Cerebellar nuclear complex (tissue), 1 donor: ENCODE measurements at regions not wholly inside any gene's neighbourhood (a gene's known extent, or its start where the extent isn't known, plus 50 kb on each side); places are given as distances from the start of the nearest gene placed in this dataset.
"Not testable (repeated sequence)": the region's sequence is repeated elsewhere in the genome, so short reads cannot be mapped to it uniquely, and the experiment has no call there.

ENCODE experiments used
- DNase-seq, 2 experiments: peaks; one replicate each; lab custom pipeline; 2025; lab: John Stamatoyannopoulos, UW

DNA sequence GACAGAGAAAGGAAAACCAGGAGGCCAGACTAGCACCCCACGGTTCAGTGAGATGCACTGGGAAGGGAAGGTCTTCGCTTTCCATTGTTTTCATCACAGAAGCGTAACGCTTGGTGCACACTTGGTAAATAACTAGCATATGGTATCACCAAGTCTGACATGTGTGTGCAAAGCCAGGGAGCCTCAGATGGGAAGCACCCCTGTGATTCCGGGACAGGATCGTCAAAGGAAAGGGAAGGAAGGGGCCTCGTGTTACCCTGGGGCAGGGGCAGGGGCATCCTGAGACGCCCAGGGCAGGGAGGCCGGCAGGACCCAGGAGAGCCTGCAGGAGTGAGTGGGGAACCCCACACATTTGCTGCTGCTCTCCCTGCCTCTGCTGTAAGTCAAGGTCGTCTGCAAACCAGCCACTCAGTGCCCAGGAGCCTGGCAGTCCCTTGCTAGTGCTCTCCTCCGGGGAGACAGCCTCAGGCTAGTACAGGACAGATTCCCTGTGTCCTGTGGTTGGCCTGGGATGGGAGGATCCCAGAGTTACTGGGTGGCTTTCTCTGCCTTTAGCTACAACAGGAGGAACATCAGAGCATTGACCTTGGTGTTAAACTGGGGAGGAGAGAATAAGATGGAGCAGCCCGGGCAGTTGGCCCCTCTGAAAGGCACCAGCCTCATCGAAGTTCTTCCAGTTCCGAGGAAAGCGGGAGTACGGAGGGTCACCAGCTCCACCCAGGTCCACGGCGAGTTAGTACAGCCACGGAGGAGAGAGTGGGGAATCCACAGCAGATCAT is 192.5 kb downstream of the NDUFA10 start:
- DNase-seq = no peak

DNA sequence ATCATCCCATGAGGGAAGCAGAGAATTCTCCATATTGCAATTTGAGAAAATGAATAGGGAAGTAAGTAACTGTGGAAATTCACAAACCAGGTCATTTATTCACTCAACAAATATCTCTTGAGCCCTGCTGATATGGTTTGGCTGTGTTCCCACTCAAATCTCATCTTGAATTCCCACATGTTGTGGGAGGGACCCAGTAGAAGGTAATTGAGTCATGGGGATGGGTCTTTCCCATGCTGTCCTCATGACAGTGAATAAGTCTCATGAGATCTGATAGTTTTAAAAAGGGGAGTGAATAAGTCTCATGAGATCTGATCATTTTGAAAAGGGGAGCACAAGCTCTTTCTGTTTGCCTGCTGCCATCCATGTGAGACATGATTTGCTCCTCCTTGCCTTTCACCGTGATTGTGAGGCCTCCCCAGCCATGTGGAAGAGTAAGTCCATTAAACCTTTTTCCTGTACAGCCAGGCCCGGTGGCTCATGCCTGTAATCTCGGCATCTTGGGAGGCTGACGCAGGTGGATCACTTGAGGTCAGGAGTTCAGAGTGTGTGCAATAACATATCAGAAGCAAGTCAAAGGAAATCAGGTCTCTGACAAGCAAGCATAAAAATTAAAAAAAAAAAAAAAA is 193.2 kb downstream of the NDUFA10 start:
- no peak for DNase-seq

DNA sequence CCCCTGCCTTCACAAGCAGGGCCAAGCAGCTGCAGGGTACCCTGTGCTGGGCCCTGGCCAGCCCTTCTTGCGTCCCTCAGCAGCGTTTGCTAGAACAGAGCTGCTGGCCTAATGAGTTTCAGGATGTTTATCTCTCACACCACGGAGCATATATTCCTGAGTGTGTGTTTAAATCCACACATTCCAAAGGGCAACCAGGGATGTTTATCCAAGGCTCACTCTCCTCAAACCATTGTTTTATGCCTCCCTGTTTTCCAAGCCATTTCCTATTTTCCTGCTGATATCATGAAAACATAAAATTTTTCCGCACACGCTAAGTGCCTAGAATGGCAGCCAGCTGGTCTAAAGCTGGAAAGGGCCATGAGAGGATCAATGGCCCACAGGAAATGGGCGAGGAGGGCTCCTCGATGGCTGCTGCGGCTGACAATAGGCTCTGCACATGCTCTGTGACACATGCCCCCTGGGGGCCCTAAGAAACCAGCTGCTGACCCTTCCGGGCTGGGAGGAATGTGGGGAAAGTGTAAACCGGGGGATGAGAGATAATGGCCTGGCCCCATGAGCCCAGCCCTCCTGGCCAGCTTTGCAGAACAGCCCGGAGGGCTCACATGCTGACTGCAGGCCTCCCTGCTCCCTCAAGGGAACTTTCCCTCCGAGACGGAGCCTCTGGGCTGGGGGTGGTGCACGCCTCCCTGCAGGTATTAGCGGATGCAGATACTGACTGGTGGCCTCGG is 194.0 kb downstream of the NDUFA10 start:
- no peak for DNase-seq

DNA sequence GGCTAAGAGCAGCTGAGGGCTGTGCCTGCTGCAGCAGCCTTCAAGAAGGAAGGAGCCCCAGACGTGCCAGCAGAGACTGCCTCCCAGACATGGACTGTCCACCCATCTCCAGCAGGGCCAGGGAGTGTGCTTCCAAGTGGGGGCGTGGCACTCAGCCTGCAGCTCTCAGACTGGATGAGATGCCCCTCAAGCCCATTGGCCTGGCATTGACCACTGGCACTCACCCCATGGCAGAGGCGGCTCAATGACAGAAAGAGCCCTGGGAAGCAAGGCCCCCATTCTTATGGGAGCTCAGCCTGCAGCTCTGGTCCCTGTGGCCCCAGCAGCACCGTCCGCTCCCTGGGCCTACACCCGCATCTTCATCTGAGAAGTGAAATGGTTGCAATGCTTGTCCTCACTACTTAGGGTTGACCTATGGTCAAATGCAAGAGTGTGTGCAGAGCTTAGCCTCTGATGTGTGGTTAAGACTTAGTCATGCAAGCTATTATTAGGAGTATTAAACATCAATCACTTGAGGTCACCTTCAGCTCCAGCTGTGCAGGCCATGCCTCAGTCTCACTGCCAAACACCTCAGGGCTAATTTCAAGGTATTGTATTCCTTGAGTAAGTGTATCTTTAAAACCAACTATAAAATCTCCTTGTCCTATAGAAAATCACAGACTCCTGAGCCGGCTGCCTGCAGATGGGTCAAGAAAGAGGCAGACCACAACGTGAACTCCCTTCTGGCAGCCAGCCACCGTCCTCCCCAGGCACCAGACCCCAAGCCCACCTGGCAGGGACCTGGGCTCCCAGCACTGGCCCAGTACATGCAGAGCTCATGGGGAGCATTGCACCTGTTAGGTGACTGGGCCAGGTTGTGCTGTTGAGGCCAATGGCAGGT is 194.8 kb downstream of the NDUFA10 start:
- no peak for DNase-seq

DNA sequence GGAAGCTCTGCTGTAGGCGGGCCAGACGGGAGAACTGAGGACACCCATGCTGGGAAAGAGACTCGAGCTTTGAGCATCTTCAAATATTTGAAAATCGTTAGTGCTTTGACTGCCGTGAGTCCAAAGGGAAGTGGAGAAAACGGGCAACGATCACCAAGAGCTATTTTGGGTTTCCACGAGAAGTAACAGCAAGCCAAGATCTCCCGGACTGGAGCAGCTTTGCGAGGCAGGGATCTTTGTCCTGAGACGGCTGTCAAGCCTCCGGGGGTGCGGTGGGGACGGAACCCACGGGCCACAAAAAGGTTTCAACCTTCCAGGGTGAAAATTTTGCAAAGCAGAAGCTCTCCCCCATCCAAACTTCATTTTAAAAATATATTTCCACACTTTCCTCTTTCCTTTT is 195.8 kb downstream of the NDUFA10 start:
- DNase-seq = no peak

DNA sequence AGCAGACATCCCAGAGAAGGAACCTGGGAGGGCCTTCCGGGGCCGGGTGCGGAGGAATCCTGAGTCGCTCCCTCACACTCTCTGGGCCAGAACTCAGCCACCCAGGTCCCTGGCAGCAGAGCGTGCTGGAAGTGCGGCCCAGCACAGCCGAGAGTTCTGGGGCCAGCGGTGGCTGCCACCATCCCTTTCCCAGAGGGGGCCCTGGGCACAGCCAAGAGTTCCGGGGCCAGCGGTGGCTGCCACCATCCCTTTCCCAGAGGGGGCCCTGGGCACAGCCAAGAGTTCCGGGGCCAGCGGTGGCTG is 196.2 kb downstream of the NDUFA10 start:
- DNase-seq = not testable (repeated sequence)

DNA sequence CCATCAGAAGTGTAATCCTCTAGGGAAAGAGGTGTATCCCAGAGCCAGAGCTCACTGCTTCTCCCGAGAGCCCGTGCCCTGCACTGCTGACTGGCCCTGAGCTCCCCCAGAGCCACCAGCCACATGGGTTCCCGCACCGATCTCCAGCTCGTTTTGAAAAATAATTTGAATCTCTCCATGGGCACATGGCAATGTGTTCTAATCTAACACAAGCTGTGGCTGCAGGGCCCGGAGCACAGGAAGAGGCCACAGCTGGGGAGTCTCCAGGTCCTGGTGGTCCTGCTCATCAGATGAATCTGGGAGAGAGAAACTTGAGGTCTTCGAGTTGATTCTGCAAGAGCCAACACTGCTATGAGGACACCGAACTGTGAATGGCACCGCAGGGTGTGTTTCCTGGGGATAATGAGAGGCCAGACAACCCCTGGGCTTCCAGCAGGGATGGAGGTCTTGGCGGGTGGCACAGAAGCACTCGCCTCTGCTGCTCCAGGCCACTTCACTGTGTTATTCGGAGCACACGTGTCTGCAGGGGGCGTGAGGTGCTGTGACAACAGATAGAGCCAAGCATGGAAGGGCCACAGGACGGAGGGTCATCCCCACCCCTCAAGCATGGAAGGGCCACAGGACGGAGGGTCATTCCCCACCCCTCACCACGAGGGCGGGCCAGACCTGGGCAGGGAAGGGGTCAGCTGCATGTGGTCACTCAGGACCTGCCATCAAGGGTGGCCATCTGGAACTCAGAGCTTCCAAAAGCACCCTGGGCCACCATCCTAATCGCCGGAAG is 196.8 kb downstream of the NDUFA10 start:
- DNase-seq = no peak

DNA sequence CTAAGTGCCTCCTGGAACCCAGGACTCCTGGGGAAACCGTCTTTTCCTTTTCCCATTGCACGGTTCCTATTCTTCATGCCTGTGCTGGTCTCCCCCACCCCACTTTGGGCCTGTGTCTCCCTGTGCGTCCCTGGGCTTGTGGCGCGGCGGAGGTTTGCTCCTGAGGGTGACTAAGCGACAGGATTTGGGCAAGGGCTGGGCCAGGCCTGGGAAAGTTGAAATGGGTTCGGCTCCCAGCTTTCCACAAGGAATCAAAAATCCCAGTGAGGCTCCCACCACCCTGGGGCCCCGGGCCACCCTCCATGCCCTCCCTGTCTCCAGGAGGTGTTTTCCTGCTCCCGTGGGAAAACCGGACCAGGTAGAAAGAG is 197.6 kb downstream of the NDUFA10 start:
- no peak for DNase-seq

DNA sequence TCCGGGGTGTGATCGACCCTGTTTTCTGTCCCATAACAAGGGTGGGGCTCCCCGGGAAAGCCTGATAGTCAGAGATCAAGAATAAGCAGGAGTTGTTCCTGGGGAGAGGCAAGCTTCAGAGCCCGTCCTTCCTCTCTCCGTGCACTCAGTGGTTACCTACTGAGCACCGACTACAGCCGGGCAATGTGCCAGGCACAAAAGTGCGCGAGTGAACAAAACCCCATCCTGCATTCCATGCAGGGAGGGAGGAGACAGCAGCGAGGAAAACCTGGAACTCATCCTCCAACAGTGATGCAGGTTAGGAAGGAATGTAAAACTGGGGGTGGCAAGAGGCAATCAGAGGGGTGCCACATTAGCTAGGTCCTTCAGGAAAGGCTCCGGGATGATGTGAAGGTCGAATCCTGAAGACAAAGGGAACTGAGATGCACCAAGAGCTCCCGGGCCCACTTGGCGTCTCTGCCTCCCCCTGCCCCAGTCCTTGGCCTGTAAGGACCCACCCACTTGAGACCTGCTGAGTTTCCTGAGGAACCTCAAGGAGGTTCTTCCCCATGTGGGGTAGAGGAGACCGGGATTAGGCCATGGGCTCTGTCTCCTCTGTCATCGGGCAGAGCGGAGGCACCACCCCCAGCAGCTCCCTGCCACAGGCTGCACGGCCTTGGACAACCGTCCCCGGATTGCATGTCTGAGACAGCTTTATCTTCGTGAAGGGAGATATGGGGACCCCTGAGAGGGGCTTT is 198.2 kb downstream of the NDUFA10 start:
- no peak for DNase-seq

DNA sequence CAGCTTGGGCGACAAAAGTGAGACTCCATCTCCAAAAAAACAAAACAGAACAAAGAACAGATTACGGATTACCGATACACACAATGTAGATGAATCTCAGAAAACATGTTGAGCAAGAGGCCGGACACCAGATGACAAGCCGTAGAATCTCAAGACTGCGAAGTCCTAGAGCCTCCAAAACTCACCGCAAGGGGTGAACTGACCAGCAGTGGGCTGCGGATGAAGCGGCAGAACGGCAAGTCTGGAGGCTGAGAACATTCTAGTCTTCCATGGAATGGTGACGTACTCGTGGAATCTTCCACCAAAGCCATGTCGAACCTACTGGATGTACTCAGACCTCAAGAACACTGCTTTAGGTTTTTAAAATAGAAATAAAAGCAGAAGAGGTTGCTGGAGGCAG is 198.8 kb downstream of the NDUFA10 start:
- DNase-seq = no peak

DNA sequence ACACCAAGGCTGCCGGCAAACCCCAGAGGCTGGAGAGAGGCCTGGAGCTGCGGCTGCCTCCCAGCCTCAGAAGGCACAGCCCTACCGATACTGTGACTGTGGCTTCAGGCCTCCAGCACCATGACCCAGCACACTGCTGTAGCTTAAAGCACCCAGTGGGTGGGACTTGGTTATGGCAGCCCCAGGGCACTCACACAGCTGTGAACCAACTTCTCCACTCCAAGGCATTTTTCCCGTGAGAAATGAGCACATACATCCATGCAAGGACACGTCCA is 199.5 kb downstream of the NDUFA10 start:
- no peak for DNase-seq

DNA sequence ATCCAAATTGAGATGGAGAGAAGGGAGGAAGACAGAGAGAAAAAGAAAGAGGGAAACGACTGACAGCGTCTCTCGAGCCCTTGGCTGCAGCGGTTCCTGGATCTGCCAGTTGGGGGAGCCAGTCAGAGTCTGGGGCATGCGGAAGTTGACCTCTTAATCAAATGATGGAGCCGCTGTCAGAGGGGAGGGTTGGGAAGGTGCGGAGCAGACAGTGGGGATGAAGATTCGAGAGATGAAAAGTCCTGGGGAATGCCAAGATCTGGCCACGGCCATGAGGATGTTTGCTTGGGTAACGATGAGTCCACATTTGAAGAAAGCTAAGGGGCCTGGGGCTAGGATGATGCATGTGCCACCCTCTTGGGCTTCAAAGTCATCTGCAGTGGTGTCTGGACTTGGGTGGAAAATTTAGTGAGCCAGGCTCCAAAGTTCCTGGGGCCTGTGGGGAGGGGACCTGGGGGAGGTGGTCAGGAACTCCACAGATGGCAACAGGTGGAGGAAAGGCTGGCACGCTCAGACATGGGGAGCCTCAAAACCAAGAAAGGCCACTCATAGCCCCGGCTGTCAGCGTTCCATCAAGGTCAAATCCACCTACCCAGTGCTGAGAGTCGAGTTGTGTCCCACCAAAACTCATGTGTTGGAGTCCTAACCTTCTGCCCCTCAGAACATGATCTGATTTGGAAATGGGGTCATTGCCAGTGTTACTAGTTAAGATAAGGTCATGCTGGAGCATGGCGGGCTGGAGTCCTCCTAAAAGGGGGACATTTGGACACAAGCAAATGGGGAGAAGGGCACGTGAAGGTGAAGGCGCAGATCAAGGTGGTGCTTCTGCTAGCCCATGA is 200.1 kb downstream of the NDUFA10 start:
- no peak for DNase-seq

DNA sequence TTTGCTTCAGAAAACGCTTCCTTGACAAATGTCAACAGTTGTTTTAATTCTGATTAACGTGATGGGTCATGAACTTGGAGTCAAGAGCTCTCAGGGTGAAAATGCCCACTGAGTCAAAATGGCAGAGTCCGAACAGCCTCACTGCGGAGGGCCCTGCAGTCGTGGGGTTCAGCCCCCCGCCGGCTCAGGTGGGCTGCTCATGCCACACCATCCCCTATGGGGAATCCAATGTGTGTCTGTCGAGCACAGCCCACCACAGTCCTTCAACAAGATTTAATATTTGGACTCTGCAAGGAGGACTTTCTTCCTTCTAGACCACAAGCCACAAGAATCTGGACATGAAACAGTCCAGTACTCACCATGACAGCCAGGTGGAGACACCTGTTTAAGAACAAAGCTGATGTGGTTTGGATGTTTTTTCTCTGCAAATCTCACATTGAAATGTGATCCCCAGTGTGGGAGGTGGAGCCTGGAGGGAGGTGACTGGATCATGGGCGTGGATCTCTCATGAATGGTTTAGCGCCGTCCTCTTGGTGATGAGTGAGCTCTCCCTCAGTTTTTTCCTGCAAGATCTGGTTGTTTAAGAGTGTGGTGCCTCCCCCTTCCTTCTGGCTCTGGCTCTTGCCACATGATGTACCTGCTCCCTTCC is 201.0 kb downstream of the NDUFA10 start:
- no peak for DNase-seq

DNA sequence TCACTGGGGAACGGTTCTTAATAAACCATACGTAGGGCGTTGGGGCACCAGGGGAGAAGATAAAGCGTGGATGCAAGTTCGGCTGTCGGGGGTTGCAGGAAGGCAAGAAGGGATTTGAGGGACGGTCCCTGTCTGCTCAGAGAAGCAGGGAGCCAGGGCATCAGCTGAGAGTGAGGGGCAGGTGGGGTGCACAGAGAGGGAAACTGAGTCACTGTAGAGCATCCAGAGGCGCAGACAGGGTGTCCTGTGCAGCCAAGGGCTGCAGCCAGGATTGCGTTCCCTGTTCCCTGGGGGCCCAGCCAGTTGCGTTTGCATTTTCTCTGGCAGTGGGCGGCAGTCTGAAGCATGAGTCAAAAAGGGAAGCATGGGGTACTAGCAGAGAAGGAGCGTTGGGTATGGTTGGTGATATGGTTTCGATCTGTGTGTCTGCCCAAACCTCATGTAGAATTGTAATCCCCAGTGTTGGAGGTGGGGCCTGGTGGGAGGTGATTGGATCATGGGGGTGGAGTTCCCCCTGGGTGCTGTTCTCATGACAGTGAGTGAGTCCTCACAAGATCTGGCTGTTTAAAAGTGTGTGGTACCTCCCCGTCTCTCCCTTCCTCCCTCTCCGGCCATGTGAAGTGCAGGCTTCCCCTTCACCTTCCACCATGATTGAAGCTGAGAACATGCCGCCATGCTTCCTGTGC is 202.9 kb downstream of the NDUFA10 start:
- no peak for DNase-seq

DNA sequence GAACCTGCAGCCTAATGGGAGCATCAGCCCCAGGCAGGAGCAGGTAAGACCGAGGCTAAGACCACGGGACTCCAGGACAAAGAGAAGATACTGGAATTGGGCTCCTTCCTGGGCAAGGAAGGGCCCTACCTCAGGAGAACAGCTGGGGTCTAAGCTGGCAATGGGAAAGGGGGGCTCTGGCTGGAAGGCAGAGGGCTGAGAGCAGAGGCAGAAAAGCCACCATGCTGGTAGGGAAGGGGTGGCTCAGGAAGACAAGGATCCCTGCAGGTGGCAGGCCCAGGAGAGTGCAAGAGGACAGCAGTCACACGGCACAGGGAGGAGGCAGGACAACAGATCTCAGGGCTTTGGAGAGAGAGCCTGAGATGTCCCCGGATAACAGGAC is 203.5 kb downstream of the NDUFA10 start:
- DNase-seq = no peak

DNA sequence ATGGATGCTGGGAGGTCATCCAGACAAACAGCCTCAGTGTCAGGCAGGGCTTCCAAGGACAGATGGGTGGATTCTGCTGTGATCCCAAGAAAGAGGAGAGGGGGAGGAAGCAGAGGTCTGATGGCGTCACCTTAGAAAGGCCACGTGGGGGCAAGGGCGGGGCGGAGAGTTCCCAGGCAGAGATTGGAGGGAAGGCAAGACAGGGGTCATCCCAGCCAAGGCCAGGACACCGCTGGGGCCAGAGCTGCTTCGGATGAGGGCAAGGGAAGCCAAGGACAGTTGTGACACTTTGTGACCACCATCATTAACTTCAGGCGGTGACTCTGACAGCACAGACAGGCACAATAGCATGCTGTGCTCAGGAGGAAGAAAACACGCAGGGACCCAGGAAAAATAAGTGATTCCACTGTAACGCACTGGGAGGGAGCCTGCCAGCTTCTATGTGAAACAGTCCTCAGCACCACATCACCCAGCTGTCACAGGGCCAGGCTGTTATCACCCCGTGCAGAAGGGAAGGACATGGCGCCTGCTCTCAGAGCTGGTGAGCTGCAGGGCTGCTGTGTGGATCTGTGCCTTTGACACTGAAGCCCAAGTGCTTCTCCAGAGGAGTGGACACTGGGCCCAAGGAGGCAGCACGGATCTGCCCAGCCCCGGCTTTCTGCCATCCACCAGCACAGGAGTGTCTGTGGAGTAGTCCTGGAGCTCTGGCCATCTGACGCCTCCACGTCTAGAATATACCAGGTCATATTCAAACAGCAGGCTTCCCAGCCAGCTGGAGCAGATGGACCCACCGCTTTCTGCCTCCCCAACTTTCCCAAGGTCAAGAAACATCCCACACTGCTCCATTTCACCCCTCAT is 204.1 kb downstream of the NDUFA10 start:
- DNase-seq = no peak

DNA sequence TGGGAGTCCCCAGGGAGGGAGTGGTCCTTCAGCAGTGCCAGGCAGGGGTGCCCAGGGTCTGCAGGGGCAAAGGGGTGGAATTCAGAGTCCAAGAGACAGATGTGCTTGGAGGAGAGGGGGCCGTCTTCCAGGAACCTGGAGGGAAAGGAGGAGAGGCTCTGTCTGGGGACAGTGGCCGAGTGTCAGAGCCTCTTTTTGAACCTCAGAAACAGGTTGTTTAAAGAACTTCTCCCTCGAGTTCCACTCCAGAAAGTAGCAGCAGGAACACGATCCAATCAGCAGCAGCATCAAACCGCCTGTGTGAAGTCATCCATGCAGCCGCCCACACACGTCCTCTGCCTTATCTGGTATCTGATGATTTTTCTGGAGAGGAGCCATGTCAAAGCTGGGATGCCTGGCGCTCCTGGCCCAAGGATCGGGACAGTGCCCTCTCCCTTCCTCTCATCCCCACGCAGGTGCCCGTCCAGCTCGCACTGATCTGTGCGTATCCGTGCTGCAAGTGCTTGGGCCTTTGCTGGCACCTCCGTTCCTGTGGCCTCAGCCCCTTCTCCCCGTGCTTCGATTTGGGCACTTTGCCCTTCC is 205.1 kb downstream of the NDUFA10 start:
- DNase-seq = no peak
